Activated B cell treated with CpG ODN at 0.5 μM for 24 hours (primary cell): ENCODE measurements at regions not wholly inside any gene's neighbourhood (a gene's known extent, or its start where the extent isn't known, plus 50 kb on each side); places are given as distances from the start of the nearest gene placed in this dataset.

Experiments used
- ATAC-seq: fragments of 200-7000 bp; cut with Tn5 transposase; one replicate; pipeline ENCODE4 v1.10.0; 2021; ENCODE audit warnings: low read depth, mild to moderate bottlenecking, moderate library complexity
- CTCF ChIA-PET: fragments of 350-600 bp; sonication (Branson Sonifier 250); formaldehyde crosslinking; loops from one replicate; lab custom pipeline; 2021; ENCODE audit warnings: antibody characterized with exemption; lab: Charles Lee
- POLR2A ChIA-PET: fragments of 350-600 bp; sonication (Branson Sonifier 250); formaldehyde crosslinking; loops from one replicate; lab custom pipeline; 2021; ENCODE audit warnings: antibody characterized with exemption; lab: Charles Lee
- DNase-seq: peaks from one replicate; pipeline ENCODE4 v3.0.0; 2022
- H3K27ac Mint-ChIP-seq: one replicate; pipeline ENCODE4 v1.8.0; 2020; ENCODE audit warnings: mixed read lengths
- H3K27me3 Mint-ChIP-seq: one replicate; pipeline ENCODE4 v1.8.0; 2021; ENCODE audit warnings: mixed read lengths
- H3K36me3 Mint-ChIP-seq: one replicate; pipeline ENCODE4 v1.8.0; 2021; ENCODE audit warnings: low read depth, mixed read lengths
- H3K4me1 Mint-ChIP-seq: one replicate; pipeline ENCODE4 v1.8.0; 2021; ENCODE audit warnings: mixed read lengths
- H3K4me3 Mint-ChIP-seq: one replicate; pipeline ENCODE4 v1.8.0; 2020; ENCODE audit warnings: mild to moderate bottlenecking, mixed read lengths
- H3K9me3 Mint-ChIP-seq: one replicate; pipeline ENCODE4 v1.8.0; 2020; ENCODE audit warnings: mixed read lengths
- CTCF ChIP-seq: fragments of 200-600 bp; IDR thresholded peaks from one replicate; pipeline ENCODE4 v1.8.0; 2022; ENCODE audit warnings: antibody characterized with exemption, mild to moderate bottlenecking
- intact Hi-C: fragments of 100-400 bp; cut with micrococcal nuclease; formaldehyde crosslinking; loops from one replicate; pipeline ENCODE4 v1.15.1; 2024

- Mint-ChIP-seq H3K4me3 (no peak overlapping the region), H3K27me3 (no peaks in the 10 kb centered on the region), H3K27ac (no peak overlapping the region), H3K36me3 (no peaks in the 10 kb centered on the region), H3K4me1 (no peaks in the 10 kb centered on the region), H3K9me3 (peaks cover 2% of the 10 kb centered on the region)
- no peak for TF ChIP-seq CTCF
- intact Hi-C loops = no loop called here
- ChIA-PET CTCF (no interaction called here), POLR2A (no interaction called here)
- no peak for DNase-seq
- ATAC-seq = no peak
Measured at GRCh38 chr2:52112141-52112540, 1080.2 kb upstream of the NRXN1 start.

GRCh38 chr2:52107124-52107523 lies 1075.2 kb upstream of the NRXN1 start:
- H3K27me3 Mint-ChIP-seq = no peaks in the 10 kb centered on the region
- no peak for TF ChIP-seq CTCF
- no peaks in the 10 kb centered on the region for H3K4me1 Mint-ChIP-seq
- intact Hi-C loops = no loop called here
- ATAC-seq (no peak), DNase-seq (no peak)
- no peaks in the 10 kb centered on the region for H3K36me3 Mint-ChIP-seq
- no peak overlapping the region for H3K27ac Mint-ChIP-seq
- POLR2A ChIA-PET = no interaction called here
- CTCF ChIA-PET = no interaction called here
- no peak overlapping the region for H3K4me3 Mint-ChIP-seq
- H3K9me3 Mint-ChIP-seq = no peaks in the 10 kb centered on the region

- no peak overlapping the region for H3K4me3 Mint-ChIP-seq
- DNase-seq = no peak
- no peaks in the 10 kb centered on the region for H3K9me3 Mint-ChIP-seq
- H3K27ac Mint-ChIP-seq = no peak overlapping the region
- no peaks in the 10 kb centered on the region for H3K4me1 Mint-ChIP-seq
- no peaks in the 10 kb centered on the region for H3K27me3 Mint-ChIP-seq
- H3K36me3 Mint-ChIP-seq = no peaks in the 10 kb centered on the region
- POLR2A ChIA-PET = no interaction called here
- no peak for ATAC-seq
- intact Hi-C loops = no loop called here
- CTCF ChIA-PET = no interaction called here
- TF ChIP-seq CTCF = no peak
Measured at GRCh38 chr2:52097071-52097470, 1065.1 kb upstream of the NRXN1 start.

GRCh38 chr2:52084759-52085158 lies 1052.8 kb upstream of the NRXN1 start:
- TF ChIP-seq CTCF = no peak
- Mint-ChIP-seq H3K27ac (no peak overlapping the region), H3K36me3 (no peaks in the 10 kb centered on the region), H3K9me3 (no peaks in the 10 kb centered on the region), H3K4me3 (no peak overlapping the region), H3K27me3 (no peaks in the 10 kb centered on the region), H3K4me1 (no peaks in the 10 kb centered on the region)
- ChIA-PET POLR2A (no interaction called here), CTCF (no interaction called here)
- intact Hi-C loops = no loop called here
- ATAC-seq (no peak), DNase-seq (no peak)

GRCh38 chr2:52083214-52083613 lies 1051.3 kb upstream of the NRXN1 start:
- ChIA-PET CTCF (no interaction called here), POLR2A (no interaction called here)
- intact Hi-C loops = no loop called here
- H3K4me1 Mint-ChIP-seq = no peaks in the 10 kb centered on the region
- H3K4me3 Mint-ChIP-seq = no peak overlapping the region
- H3K36me3 Mint-ChIP-seq = no peaks in the 10 kb centered on the region
- ATAC-seq = no peak
- no peak overlapping the region for H3K27ac Mint-ChIP-seq
- TF ChIP-seq CTCF = no peak
- no peaks in the 10 kb centered on the region for H3K9me3 Mint-ChIP-seq
- H3K27me3 Mint-ChIP-seq = no peaks in the 10 kb centered on the region
- no peak for DNase-seq
